ENCODE measurements at regions not wholly inside any gene's neighbourhood (a gene's known extent, or its start where the extent isn't known, plus 50 kb on each side); places are given as distances from the start of the nearest gene placed in this dataset.

DNA sequence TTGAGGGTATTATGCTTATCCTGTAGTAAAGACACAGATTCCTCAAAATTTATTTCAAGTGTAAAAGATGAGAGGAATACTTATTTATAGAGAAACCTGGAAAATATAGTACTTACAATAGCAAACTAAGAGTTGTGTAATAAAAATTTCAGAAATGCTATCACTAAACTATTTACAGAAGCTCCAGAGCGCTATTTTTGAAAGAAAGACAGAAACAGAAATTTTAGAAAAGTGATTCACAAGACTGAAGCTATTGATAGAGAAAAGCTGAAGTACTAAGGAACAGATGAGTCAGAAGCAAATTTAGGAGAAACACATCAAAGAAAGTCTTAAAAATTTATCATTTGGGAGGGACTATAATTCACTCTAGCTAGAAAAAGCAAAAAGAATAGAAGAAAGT, 1174.2 kb downstream of the DIAPH3 start:
- Histone ChIP-seq H3K27me3 (no peaks in the 10 kb centered on the region), H3K27ac (no peak overlapping the region), H3K9me2 (replicated peaks; ENCODE audit: insufficient read depth) (no peaks in the 10 kb centered on the region), H3K36me3 (replicated peaks; ENCODE audit: insufficient read depth, low read depth) (no peaks in the 10 kb centered on the region), H3K4me1 (ENCODE audit: insufficient read depth) (peaks cover 7% of the 10 kb centered on the region), H2AFZ (no peak overlapping the region), H3K4me2 (no peak overlapping the region), H3K9me3 (ENCODE audit: low read depth) (no peaks in the 10 kb centered on the region), H3K79me2 (no peaks in the 10 kb centered on the region), H4K20me1 (ENCODE audit: insufficient read depth, poor library complexity, severe bottlenecking) (no peaks in the 10 kb centered on the region), H3K4me3 (no peak overlapping the region)
- TF ChIP-seq EZH2 (IDR thresholded peaks at IDR 0.05; ENCODE audit: borderline replicate concordance): no peak
- DNase-seq (ENCODE audit: low spot score): no peak
- 97% methylated on average over 1 of the region's 1 CpG for WGBS (ENCODE audit: low lambda C conversion rate, missing lambda C conversion rate)

GRCh38 chr13:58991826-58992477, 1171.8 kb downstream of the DIAPH3 start:
- Histone ChIP-seq H3K9me3 (ENCODE audit: low read depth) (no peaks in the 10 kb centered on the region), H3K4me3 (no peak overlapping the region), H3K27me3 (no peaks in the 10 kb centered on the region), H3K27ac (no peak overlapping the region), H3K4me1 (ENCODE audit: insufficient read depth) (no peaks in the 10 kb centered on the region), H4K20me1 (ENCODE audit: insufficient read depth, poor library complexity, severe bottlenecking) (no peaks in the 10 kb centered on the region), H3K9me2 (replicated peaks; ENCODE audit: insufficient read depth) (no peaks in the 10 kb centered on the region), H3K4me2 (no peak overlapping the region), H2AFZ (no peak overlapping the region), H3K36me3 (replicated peaks; ENCODE audit: insufficient read depth, low read depth) (no peaks in the 10 kb centered on the region), H3K79me2 (no peaks in the 10 kb centered on the region)
- WGBS (ENCODE audit: low lambda C conversion rate, missing lambda C conversion rate): 72% methylated on average over 3 of the region's 3 CpGs
- TF ChIP-seq, protein P1, sequence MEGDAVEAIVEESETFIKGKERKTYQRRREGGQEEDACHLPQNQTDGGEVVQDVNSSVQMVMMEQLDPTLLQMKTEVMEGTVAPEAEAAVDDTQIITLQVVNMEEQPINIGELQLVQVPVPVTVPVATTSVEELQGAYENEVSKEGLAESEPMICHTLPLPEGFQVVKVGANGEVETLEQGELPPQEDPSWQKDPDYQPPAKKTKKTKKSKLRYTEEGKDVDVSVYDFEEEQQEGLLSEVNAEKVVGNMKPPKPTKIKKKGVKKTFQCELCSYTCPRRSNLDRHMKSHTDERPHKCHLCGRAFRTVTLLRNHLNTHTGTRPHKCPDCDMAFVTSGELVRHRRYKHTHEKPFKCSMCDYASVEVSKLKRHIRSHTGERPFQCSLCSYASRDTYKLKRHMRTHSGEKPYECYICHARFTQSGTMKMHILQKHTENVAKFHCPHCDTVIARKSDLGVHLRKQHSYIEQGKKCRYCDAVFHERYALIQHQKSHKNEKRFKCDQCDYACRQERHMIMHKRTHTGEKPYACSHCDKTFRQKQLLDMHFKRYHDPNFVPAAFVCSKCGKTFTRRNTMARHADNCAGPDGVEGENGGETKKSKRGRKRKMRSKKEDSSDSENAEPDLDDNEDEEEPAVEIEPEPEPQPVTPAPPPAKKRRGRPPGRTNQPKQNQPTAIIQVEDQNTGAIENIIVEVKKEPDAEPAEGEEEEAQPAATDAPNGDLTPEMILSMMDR (IDR thresholded peaks at IDR 0.05; ENCODE audit: poor library complexity): no peak
- TF ChIP-seq EZH2 (IDR thresholded peaks at IDR 0.05; ENCODE audit: borderline replicate concordance): no peak
- no peak for DNase-seq (ENCODE audit: low spot score)

GRCh38 chr13:58992478-58993042, 1171.2 kb downstream of the DIAPH3 start:
- no peaks in the 10 kb centered on the region for H3K79me2 ChIP-seq
- H3K27me3 ChIP-seq: no peaks in the 10 kb centered on the region
- TF ChIP-seq, protein P1 (IDR thresholded peaks at IDR 0.05; ENCODE audit: poor library complexity): no peak
- no peak for TF ChIP-seq EZH2 (IDR thresholded peaks at IDR 0.05; ENCODE audit: borderline replicate concordance)
- H2AFZ ChIP-seq: no peak overlapping the region
- no peaks in the 10 kb centered on the region for H3K9me2 ChIP-seq (replicated peaks; ENCODE audit: insufficient read depth)
- no peak for DNase-seq (ENCODE audit: low spot score)
- no peak overlapping the region for H3K4me3 ChIP-seq
- no peak overlapping the region for H3K27ac ChIP-seq
- WGBS (ENCODE audit: low lambda C conversion rate, missing lambda C conversion rate): 92% methylated on average over 5 of the region's 5 CpGs
- no peaks in the 10 kb centered on the region for H3K4me1 ChIP-seq (ENCODE audit: insufficient read depth)
- no peaks in the 10 kb centered on the region for H3K36me3 ChIP-seq (replicated peaks; ENCODE audit: insufficient read depth, low read depth)
- H3K4me2 ChIP-seq: no peak overlapping the region
- H4K20me1 ChIP-seq (ENCODE audit: insufficient read depth, poor library complexity, severe bottlenecking): no peaks in the 10 kb centered on the region
- H3K9me3 ChIP-seq (ENCODE audit: low read depth): no peaks in the 10 kb centered on the region

DNA sequence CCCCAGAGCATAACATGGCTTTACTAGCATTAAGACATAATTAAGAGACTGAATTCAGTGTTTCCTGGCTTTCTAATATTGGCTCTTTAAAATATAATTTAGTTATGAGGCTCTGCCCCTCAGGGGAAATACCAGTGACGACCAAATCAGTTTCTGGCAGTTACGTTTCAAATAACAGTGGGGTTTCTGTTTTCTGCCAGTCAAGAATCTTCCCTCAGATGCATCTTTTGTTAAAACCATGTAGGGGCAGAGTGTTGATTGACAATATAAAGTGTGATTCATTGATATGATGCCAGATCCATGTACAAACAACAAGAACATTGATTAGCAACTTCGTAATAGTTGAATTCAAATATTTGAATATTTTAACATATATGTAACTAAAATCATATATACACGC, 1169.7 kb downstream of the DIAPH3 start:
- Histone ChIP-seq H3K79me2 (no peaks in the 10 kb centered on the region), H3K27ac (no peak overlapping the region), H3K36me3 (replicated peaks; ENCODE audit: insufficient read depth, low read depth) (no peaks in the 10 kb centered on the region), H3K9me3 (ENCODE audit: low read depth) (no peaks in the 10 kb centered on the region), H3K4me2 (no peak overlapping the region), H3K27me3 (no peaks in the 10 kb centered on the region), H2AFZ (no peak overlapping the region), H4K20me1 (ENCODE audit: insufficient read depth, poor library complexity, severe bottlenecking) (no peaks in the 10 kb centered on the region), H3K9me2 (replicated peaks; ENCODE audit: insufficient read depth) (no peaks in the 10 kb centered on the region), H3K4me1 (ENCODE audit: insufficient read depth) (no peaks in the 10 kb centered on the region), H3K4me3 (no peak overlapping the region)
- 80% methylated on average over 4 of the region's 4 CpGs for WGBS (ENCODE audit: low lambda C conversion rate, missing lambda C conversion rate)
- DNase-seq (ENCODE audit: low spot score): no peak
- TF ChIP-seq, protein P1 (IDR thresholded peaks at IDR 0.05; ENCODE audit: poor library complexity): no peak
- TF ChIP-seq EZH2phosphoT487 (IDR thresholded peaks at IDR 0.05; ENCODE audit: low read depth, severe bottlenecking, unreplicated experiment) (no peak), EZH2 (IDR thresholded peaks at IDR 0.05; ENCODE audit: borderline replicate concordance) (no peak)

Measured in hepatocyte (in vitro differentiated cells).